ENCODE measurements at regions not wholly inside any gene's neighbourhood (a gene's known extent, or its start where the extent isn't known, plus 50 kb on each side); places are given as distances from the start of the nearest gene placed in this dataset.

GRCh38 chr12:90098132-90098779 lies 389.6 kb upstream of the ATP2B1 start:
- no peak for TF ChIP-seq POLR2A (IDR thresholded peaks at IDR 0.05)
- no peak for TF ChIP-seq CTCF (IDR thresholded peaks at IDR 0.05 in 8 of 11, conservative IDR thresholded peaks at IDR 0.05 in 3 of 11)
- no peak for TF ChIP-seq POLR2AphosphoS5 (IDR thresholded peaks at IDR 0.05)
- Histone ChIP-seq H3K27ac (no peak overlapping the region), H3K4me1 (peaks cover 0 to 9% (median 3%) of the 10 kb centered on the region in 6 donors), H3K4me3 (no peak overlapping the region), H3K36me3 (no peaks in the 10 kb centered on the region), H3K9me3 (no peaks in the 10 kb centered on the region), H3K27me3 (replicated peaks in 1 of 7) (no peaks in the 10 kb centered on the region)
- 26 to 43% (median 30%) methylated on average over 2 of the region's 2 CpGs for WGBS, 5 donors
- no peak for DNase-seq
- intact Hi-C loops (cut with DNase I; ENCODE audit: low total_unique reads), result no loop called here

- H3K36me3 ChIP-seq, result no peaks in the 10 kb centered on the region
- 61 to 81% (median 77%) methylated on average over 3 of the region's 3 CpGs for WGBS, 5 donors
- no peak for TF ChIP-seq POLR2A (IDR thresholded peaks at IDR 0.05)
- no peak for TF ChIP-seq POLR2AphosphoS5 (IDR thresholded peaks at IDR 0.05)
- TF ChIP-seq CTCF (IDR thresholded peaks at IDR 0.05 in 8 of 11, conservative IDR thresholded peaks at IDR 0.05 in 3 of 11), result no peak
- H3K4me3 ChIP-seq, result no peak overlapping the region
- H3K4me1 ChIP-seq, result peaks cover 0 to 10% (median 0%) of the 10 kb centered on the region in 6 donors
- no peak overlapping the region for H3K27ac ChIP-seq
- H3K9me3 ChIP-seq, result no peaks in the 10 kb centered on the region
- no peak for DNase-seq
- H3K27me3 ChIP-seq (replicated peaks in 1 of 7), result no peaks in the 10 kb centered on the region
- intact Hi-C loops (cut with DNase I; ENCODE audit: low total_unique reads), result no loop called here
Measured at GRCh38 chr12:90091809-90092208, 383.2 kb upstream of the ATP2B1 start.

GRCh38 chr12:90090929-90091651 lies 382.5 kb upstream of the ATP2B1 start:
- no peak for DNase-seq
- no peaks in the 10 kb centered on the region for H3K36me3 ChIP-seq
- H3K27me3 ChIP-seq (replicated peaks in 1 of 7), result no peaks in the 10 kb centered on the region
- intact Hi-C loops (cut with DNase I; ENCODE audit: low total_unique reads), result no loop called here
- H3K9me3 ChIP-seq, result no peaks in the 10 kb centered on the region
- no peak overlapping the region for H3K4me3 ChIP-seq
- TF ChIP-seq CTCF (IDR thresholded peaks at IDR 0.05 in 8 of 11, conservative IDR thresholded peaks at IDR 0.05 in 3 of 11) (no peak), POLR2AphosphoS5 (IDR thresholded peaks at IDR 0.05) (no peak), POLR2A (IDR thresholded peaks at IDR 0.05) (no peak)
- 66 to 81% (median 75%) methylated on average over 3 of the region's 3 CpGs for WGBS, 5 donors
- no peak overlapping the region for H3K27ac ChIP-seq
- H3K4me1 ChIP-seq, result peaks cover 0 to 10% (median 0%) of the 10 kb centered on the region in 6 donors

GRCh38 chr12:90086281-90086680 lies 377.6 kb upstream of the ATP2B1 start:
- Histone ChIP-seq H3K4me1 (peaks cover 0 to 5% (median 0%) of the 10 kb centered on the region in 6 donors), H3K36me3 (no peaks in the 10 kb centered on the region), H3K27me3 (replicated peaks in 1 of 7) (no peaks in the 10 kb centered on the region), H3K4me3 (no peak overlapping the region), H3K27ac (no peak overlapping the region), H3K9me3 (no peaks in the 10 kb centered on the region)
- intact Hi-C loops (cut with DNase I; ENCODE audit: low total_unique reads), result no loop called here
- 79 to 89% (median 83%) methylated on average over 1 of the region's 1 CpG for WGBS, 5 donors
- no peak for DNase-seq
- TF ChIP-seq CTCF (IDR thresholded peaks at IDR 0.05 in 8 of 11, conservative IDR thresholded peaks at IDR 0.05 in 3 of 11), result no peak
- no peak for TF ChIP-seq POLR2AphosphoS5 (IDR thresholded peaks at IDR 0.05)
- no peak for TF ChIP-seq POLR2A (IDR thresholded peaks at IDR 0.05)

All from spleen (tissue), 11 donors.